ENCODE measurements at regions not wholly inside any gene's neighbourhood (a gene's known extent, or its start where the extent isn't known, plus 50 kb on each side); places are given as distances from the start of the nearest gene placed in this dataset.
"Not testable (repeated sequence)": the region's sequence is repeated elsewhere in the genome, so short reads cannot be mapped to it uniquely, and the experiment has no call there.

DNA sequence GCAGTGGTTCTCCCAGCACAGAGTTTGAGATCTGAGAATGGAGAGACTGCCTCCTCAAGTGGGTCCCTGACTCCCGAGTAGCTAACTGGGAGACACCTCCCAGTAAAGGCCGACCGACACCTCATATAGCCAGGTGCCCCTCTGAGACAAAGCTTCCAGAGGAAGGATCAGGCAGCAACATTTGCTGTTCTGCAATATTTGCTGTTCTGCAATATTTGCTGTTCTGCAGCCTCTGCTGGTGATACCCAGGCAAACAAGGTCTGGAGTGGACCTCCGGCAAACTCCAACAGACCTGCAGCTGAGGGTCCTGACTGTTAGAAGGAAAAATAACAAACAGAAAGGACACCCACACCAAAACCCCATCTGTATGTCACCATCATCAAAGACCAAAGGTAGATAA, 560.2 kb downstream of the SOX5 start:
- not testable (repeated sequence) for DNase-seq

DNA sequence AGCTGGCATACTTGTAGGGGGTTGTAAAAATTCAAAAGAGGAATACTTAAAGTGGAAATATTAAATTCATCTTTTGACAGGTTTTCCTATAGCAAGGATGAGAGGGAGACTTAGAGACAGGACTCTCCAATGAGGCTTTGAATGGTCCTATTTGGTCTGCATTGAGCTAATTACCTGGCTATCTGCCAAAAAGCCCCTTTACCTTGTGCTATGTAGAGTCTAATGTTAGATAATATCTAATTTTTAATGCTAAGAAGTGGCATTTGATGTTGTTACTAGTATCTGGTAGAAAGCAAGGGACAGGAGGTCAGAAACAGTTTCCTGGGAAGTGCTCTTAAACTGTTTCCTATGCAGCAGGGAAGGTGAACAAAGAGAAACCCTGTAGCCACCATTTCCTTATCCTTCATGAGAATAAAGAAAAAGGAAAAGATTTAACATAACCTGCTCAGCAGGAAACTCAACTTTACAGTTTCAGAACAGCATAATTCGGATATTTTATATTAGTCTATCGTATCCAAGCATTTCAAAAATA, 550.0 kb downstream of the SOX5 start:
- no peak for DNase-seq

DNA sequence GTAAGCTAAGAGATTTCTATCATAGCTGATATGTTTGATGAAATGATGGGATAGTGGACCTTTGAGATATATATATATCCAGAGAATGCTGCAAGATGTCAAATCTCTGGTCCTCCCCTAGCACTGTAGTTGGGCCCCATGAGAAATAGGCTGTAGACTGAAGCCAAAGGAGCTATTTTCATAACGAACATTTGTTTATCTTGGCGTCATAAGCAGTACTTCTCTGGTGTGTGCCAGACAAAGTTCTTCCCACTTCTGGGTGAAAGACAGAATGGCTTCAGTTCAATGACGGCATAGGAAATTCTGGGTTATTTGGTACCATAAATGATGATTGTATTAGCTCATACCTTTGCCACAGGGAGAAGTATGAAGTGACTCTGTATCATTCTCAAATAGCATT, 534.3 kb downstream of the SOX5 start:
- DNase-seq, result no peak

DNA sequence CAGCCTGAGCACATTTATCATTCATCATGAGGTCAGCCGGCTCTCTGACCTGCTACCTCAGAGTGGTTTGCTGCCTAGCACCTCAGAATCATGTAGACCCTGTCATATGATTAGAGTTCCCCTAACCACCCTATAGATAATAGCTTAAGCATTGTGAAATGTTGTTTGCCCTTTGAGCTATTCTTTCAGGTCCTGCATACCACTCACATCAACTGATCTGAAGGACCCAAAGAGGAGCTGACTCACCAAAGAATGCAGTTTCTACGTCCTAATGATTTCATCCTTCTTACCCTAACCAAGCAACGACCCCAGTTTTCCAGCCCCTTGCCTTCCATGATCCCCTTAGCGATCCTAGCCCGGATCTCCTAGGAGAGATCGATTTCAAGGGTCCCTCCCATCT, 527.9 kb downstream of the SOX5 start:
- no peak for DNase-seq

DNA sequence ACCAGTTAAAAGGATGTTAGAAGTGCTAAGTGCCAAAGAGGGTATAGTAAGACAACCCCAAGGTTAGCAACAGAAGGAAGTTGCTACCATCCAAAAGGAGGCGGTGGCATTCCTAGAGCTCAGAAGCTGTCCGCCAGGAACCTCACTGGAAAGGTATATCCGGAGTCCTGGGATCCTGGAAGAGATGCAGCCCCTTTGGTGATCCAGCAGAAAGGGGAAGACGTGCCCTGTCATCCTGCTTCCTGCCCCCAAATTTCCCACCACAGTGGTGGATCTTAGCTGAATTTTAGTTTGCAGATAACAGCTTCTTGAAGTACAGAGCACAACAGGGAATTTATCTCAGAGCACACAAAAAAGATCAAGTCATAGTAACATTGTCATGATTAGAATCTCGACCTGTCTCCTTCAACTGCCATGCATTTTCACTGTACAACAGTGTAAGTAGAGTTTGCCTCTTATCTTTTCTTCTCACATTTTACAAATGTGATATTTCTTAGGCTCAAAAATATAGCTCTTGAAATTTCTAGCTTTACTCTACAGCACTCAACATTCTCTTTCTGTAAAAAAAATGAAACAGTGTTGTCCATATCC, 526.3 kb downstream of the SOX5 start:
- DNase-seq, result no peak

DNA sequence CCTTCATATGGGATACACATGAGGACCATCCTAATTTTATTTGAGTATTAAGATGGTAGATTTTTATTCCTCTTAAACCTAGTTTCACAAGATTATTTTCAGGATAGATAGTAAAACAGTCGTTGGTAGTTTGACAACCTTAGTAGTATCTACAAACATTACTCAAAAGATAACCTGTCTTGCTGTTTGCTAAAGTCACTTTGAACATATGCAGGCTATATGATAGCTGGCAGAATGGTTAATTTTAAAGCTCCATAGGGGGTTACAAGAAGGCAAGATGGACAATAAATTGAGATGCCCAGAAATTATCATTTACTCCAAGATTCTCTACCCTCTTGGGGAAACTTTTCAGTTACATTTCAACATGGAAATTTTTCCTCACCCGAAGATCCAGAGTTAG, 525.7 kb downstream of the SOX5 start:
- no peak for DNase-seq

DNA sequence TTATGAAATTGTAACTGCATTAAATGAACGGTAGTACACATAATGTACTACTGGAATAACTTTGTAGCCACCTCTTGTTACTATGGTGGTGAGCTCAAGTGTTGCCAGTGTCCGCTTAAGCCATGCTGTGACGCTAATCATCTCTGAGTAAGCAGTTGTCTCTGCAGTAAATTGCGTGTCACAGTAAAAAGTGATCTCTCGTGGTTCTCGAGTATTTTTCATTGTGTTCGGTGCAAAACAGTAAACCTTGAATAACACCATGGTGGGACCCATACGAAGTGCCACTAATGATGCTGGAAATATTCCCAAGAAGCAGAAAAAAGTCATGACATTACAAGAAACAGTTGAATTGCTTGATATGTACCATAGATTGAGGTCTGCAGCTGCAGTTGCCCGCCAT, 524.8 kb downstream of the SOX5 start:
- no peak for DNase-seq

DNA sequence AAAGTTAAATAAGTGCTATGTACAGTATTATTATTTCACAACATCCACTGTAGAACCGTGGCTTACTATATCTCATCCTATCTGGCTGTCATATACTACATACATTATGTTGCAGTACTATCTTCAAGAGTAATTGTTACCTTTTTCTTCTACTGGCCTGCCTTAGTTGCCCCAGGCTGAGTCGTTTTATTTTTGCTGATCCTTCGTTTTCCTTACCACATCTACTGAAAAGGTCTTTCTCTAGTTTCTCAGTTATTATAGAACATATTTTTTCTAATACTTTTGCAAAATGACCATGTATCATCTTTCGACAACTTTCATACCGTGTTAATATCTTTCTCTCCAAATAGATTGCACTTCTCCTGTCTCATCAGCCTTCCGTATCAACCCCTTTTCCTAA, 523.1 kb downstream of the SOX5 start:
- DNase-seq, result no peak

DNA sequence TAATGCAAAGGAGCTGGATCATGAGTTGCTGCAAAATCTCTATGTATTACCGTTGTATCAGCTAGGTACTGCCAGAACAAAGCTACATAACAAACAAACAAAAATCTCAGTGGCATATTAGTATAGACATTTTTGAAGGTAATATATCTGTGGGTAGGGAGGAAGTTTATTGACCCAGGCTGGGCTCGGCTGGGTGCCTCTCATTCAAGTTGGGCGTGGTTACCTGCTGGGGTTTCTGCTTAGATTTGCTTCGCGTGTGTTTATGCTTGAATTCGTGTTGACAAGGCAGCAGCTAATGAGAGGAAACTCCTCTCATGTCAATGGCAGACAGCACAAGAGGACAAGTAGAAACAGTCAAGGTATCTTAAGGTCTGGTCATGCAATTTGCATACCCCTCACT, 520.7 kb downstream of the SOX5 start:
- DNase-seq, result no peak

DNA sequence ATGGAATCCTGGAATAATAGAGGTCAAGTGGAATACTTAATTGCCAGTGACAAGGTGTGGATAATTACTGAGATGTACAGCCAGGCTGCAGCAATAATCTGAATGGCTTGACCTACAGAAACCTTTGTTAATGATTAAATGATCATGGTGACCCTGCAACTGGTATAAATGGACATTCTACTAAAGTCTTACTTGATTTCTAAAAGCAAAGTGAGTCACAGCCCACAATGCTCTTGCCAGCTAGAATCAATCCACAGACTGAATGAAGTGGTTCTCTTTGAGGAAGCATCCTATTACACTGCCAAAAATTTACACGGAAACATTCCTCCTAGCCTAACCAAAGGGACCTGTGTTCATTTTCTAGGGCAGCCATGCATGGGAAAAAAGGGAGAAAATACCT, 518.5 kb downstream of the SOX5 start:
- DNase-seq, result no peak

DNA sequence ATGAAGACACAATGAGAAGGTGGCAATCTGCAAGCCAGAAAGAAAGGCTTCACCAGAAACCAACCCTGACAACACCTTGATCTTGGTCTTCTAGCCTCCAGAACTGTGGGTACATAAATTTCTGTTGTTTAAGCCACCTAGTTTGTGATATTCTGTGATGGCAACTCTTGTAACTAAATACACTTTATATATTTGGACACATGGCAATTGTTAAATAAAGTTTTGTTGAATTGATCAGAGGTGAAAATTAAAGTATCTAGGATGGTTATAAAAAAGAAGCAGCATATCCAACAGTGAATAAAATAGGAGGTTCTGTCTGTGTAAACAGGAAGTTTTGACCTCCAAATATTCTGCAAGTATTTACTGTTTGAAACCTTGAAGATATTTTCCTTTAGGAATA, 516.3 kb downstream of the SOX5 start:
- DNase-seq, result no peak

DNA sequence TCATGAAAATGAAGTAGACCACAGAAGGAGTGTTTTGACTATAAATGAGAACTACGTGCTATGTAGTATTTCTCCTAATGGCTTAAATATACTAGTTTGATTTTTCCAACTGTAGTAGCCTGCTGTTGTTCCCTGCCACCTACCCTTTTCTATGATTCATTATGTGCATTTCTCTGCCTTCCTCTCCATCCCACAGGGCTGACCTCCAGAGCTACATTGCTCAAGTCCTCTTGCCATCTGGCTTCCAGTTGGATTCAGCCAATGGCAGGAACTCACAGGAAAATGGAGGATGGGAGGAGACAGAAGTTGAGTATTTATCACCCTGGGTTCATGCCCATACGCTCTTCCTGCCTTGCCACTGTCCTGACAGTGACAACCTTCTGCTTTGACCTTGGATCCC, 515.3 kb downstream of the SOX5 start:
- no peak for DNase-seq

DNA sequence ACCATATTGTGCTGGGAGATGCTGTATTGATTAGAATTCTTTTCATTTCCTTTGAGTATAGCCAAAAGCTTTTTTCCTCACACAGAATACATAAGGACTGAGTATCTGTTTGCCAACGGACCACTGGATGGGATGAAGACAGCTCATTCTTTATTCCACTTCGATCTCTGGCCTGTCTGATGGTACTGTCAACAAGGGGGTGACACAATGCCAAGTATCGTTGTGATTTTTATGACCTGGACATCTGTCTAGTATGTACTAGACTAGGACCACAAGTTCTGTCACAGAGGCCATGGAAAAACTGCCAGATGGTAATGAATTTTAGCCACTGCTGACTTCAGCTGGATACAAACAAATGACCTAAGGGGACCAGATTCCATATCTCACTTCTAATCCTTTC, 502.7 kb downstream of the SOX5 start:
- no peak for DNase-seq

DNA sequence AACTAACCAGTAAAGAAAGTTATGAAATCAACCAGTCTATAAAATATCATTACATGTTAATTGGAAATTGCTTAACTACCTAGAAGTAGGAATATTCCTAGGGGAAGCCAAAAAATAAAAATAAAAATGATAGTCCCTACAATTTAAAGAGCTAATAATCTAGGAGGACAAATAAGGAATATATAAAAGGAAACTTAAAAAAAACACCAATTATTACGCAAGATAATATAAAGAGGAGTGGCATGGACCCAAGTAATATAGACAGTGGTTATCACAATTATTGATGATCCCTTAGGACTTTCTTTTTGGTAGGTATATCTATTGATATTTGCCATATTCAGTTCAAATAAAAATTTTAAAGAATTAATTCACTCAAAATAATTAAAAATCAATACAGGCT, 498.7 kb downstream of the SOX5 start:
- DNase-seq, result no peak

DNA sequence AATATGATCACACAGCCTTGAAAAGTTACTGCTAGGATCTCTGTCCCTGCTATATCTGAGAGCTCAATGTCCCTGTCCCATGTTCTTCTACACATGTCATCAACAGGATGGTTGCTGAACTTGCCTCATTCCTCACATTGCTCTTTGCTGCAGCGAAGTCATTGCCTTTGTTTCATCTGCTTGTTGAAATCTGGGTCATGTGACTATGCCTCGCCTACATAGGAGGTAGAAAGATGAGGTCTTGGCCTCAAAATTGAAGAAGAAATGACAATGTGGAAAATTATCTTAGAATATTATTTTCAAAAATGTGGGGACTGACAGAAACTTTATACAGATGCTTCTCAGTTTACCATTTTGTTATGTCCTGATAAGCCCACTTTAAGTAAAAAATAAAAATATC, 494.2 kb downstream of the SOX5 start:
- no peak for DNase-seq

DNA sequence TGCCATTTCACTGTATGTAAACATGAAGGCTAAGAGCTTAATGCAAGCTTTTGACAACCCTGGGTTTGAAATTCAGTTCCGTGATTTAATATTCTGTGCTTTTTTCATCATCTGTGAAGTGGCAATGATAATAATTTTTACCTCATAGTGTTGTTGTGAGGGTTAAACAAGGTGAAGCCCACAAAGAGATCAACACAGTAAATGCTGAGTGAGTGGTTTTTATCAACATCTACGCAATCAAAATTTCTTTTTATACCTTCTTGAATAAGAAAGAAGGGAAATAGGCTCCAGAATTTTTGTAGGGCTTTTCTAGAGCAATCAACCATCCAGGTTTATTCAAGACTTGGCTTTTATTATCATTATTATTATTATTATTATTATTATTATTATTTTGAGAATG, 490.8 kb downstream of the SOX5 start:
- no peak for DNase-seq

DNA sequence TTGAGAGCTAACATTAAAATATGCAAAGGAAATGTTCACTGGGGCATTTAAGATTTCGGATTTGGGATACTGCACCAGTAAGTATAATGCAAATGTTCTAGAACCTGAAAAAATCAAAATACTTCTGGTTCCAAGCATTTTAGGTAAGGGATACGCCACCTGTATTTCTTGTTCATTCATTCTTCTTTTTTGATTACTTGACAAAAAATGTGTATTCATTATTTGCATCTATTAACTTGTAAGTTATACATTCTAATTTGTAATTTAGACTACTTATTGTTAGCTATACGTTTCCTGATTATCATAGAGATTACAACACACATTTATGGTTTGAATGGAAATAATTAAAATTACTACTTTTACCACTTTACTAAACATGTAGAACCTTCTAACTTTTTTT, 486.9 kb downstream of the SOX5 start:
- no peak for DNase-seq

DNA sequence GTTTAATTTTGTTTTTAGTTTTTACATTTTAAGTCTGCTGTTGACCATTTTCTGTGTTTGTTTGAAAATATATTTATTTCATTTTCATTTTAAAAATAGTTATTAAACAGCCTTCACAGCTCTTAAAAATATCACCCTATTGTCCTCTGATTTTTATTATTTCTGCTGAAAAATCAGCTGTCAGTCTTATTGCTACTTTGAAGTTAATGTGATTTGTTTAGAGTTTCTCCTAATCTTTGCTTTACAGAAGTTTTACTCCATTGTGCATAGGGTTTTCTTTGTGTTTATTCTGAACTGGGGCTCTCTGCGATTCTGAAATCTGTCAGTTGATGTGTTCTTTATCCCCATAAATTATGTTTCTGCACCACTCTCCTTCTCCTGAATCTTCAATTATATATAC, 486.3 kb downstream of the SOX5 start:
- no peak for DNase-seq

DNA sequence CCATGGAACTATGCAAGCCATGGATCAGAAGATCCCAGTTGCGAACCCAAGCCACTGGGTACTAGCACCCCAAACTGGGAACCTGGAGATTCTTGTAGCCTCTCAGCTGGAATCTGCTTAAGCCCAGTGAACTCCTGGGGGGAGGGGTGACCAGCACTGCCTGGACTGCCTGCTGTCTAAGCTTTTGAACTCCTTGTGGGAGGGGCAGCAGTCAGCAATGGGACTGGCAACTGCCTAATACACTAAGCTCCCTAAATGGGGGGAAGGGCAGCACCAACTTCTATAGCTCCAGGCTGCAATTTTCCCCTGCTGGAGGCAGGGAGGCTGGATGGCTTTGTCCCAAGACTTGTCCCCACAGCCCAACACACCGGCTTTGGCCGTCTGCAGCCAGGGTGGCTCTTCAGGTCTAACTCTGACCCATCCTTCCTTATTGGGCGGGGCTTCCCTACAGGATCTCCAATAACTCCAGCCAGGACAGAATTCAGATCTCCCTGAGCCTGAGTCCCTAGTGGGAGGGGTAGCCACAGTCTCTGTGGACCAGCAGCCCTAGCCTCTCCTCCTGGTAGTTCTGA, 485.1 kb downstream of the SOX5 start:
- no peak for DNase-seq

DNA sequence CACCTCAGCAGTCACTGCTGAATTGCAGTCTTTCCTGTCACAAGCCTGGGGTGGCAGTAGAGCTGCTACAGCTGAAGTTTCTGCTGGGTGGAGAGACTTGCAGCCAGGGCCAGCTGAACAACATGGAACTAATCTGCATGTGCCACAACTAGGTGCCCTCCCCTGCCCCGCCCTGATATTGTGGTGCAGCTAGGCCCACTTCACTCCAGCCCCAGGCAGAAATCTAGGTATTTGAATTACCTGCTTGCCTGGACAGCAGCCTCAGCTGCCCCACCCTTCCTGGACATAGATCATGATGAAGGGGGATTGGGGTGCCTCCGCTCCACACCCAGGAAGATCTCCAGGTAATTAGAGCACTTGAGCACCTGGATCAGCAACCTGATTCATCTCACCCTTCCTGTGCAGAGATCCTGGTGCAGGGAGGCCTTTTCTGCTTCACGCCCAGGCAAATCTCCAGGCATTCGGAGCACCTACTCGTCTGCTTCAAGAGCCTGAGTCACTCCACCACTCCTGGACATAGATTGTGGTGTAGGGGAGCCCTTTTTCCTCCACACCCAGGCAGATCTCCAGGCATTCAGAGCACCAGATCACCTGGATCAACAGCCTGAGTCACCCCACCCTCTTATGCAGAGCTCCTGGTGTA, 477.0 kb downstream of the SOX5 start:
- DNase-seq, result no peak

DNA sequence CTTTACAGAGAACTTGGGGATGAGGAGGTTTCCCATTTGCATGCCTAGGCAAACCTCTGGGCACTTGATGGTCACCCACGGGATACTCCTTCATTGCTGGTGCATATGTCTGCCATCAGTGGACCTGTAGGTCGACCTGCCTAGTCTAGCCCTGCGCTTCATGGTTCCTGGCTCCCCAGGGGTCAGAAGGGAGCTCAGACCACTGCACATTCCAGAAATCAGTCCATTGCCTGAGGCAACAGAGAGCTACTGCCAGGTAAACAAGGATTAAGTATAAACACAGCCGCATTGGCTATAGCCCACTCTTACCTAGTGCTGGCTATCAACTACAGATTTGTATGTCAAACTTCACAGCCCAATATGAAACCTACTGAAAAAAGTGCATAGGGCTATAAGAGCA, 476.4 kb downstream of the SOX5 start:
- no peak for DNase-seq

DNA sequence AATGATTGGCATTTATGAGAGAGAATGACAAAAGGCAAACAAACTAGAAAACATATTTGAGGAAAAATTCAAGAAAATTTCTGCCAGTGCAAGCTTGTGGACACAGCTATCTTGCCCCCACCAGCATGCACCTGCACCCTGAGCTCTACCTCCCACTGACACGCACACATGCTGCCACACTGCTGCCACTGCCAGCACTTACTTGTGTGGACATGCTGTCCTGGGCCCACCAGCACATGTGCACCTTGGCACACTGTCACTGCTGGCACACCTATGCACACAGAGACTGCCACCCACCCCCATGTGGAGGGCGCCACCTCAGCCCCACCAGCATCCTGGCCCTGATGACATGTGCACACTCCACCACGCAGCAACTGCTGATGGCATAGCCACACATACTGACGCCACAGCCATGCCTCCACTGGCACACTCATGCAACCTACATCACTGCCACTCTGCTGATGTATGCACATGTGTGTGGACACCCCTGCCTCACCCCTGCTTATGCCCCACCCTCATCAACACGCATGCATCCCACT, 475.0 kb downstream of the SOX5 start:
- DNase-seq, result no peak
